Muscle of arm (tissue), 1 donor: ENCODE measurements at regions not wholly inside any gene's neighbourhood (a gene's known extent, or its start where the extent isn't known, plus 50 kb on each side); places are given as distances from the start of the nearest gene placed in this dataset.

Source experiments
- DNase-seq: peaks from one replicate; pipeline ENCODE4 v3.0.0-alpha.2; 2013

DNA sequence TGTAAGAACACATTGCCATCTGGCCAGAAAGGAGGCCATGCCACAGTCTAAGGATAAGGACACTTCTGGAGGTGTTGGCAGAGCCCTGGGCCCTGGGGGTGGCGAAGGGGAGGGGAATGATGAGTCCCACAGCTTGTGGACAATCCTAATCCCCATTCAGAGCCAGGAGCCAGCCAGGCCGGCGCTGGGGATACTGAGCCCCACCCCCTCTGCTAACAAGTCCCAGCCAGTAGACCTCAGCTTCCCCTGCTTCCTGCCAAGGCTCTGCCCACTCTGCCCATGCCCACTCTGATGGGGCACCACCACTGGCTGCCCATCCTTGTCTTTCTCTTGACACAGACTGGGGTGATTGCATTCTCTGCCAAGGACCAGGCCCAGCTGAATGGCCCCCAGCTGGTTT lies 71.9 kb downstream of the NAV1 start:
- DNase-seq: no peak

DNA sequence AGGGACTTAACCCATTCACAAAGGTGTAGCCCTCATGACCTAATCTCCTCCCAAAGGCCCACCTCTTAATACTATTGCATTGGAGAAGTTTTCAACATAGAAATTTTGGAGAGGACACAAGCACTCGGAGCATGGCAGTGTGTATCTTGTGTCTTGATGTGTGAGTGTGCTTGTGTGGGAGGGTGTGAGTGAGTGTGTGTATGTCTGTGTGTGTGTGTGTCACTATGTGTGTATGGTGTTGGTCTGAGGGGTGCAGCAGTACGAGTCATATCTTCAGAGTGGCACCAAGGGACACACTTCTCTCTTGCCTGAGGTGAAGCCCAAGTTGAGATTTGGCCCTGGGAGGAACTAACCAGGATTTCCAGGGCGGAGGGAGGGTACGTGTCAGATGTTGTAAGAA lies 73.7 kb downstream of the NAV1 start:
- no peak for DNase-seq

DNA sequence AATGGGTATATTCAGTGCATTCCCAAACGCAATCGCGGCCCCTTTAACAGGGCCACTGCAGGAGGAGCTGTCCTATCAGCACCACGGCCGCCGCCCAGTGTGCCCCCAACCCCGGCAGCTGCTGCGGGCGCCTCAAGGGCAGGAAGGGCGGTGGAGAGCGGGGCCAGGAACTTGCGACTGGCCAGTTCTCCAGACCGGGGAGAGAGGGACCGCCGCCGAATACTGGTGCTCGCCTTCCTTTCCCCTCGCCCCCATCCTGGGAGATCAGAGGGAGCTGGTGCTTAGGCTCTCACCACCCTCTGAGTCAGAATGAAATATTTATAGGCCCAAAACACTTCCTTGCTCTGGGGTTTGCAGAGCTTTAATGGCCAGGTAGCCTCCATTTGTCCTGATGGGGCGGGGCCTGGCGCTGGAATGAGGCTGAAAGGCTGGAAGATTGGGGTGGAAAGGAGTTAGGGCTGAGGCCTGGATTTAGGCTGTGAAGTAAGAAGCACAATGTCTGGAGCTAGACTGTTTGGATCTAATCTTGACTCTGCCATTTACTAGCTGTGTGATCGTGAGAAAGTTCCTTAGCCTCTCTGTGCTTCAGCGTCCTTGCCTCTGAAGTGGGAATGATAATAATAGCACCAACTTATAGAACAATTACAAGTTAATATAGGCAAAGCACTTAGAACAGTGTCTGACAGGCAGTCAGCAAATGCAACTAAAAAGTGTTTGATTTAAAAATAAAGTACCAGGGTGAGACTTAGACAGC lies 75.5 kb downstream of the NAV1 start:
- no peak for DNase-seq

GRCh38 chr1:201617157-201617556 lies 78.2 kb downstream of the NAV1 start:
- DNase-seq: no peak

GRCh38 chr1:201618389-201618788 lies 79.5 kb downstream of the NAV1 start:
- no peak for DNase-seq

GRCh38 chr1:201618905-201619304 lies 80.0 kb downstream of the NAV1 start:
- DNase-seq: no peak

GRCh38 chr1:201619513-201619912 lies 80.6 kb downstream of the NAV1 start:
- DNase-seq: no peak

DNA sequence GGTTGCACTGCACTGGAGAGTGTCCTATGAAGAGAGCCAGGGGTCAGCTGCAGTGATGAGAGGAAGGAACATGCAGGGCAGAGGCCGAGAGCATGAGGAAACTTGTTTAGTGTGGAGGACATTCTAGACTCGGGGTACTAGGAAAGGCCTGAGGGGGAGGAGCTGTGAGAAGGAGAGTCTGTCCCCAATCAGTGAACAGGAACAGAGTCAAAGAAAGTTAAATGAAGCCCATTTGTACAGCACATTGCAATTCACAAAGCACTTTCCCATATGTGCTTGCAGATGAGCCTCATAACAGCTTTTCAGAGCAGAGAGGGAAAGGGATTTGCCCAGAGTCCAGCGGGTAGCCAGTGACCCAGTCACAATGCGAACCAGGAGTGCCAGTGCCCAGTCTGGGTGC lies 83.4 kb downstream of the NAV1 start:
- DNase-seq: no peak

GRCh38 chr1:201622824-201623223 lies 83.9 kb downstream of the NAV1 start:
- no peak for DNase-seq

GRCh38 chr1:201624741-201625225 lies 85.9 kb downstream of the NAV1 start:
- no peak for DNase-seq

GRCh38 chr1:201625226-201625761 lies 86.4 kb downstream of the NAV1 start:
- no peak for DNase-seq

GRCh38 chr1:201625851-201626251 lies 86.9 kb downstream of the NAV1 start:
- DNase-seq: no peak

GRCh38 chr1:201626629-201627275 lies 87.8 kb downstream of the NAV1 start:
- DNase-seq: no peak

DNA sequence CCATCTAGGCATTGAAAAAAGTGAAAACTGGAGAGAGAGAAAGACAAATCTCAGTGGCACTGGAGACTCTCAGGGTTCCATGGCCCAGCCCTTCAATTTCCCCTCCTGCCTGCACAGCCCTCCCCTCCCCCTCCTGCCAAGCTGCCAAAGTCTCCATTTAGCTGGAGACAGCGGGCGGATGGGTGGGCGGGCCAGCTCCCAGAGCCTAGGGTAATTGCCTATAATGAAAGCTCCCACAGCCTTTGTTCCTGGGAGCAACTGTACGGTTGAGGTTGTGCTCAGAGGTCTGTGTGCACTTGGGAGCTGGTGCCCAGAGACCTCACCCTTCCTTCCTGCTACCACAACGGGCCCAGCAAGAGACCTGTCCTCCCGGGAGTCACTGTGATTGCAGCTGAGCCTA lies 89.6 kb downstream of the NAV1 start:
- no peak for DNase-seq

- DNase-seq: no peak
Measured at GRCh38 chr1:201630582-201630981, 91.7 kb downstream of the NAV1 start.

GRCh38 chr1:201631037-201631436 lies 92.1 kb downstream of the NAV1 start:
- no peak for DNase-seq

- no peak for DNase-seq
Measured at GRCh38 chr1:201632364-201632952, 93.5 kb downstream of the NAV1 start.

DNA sequence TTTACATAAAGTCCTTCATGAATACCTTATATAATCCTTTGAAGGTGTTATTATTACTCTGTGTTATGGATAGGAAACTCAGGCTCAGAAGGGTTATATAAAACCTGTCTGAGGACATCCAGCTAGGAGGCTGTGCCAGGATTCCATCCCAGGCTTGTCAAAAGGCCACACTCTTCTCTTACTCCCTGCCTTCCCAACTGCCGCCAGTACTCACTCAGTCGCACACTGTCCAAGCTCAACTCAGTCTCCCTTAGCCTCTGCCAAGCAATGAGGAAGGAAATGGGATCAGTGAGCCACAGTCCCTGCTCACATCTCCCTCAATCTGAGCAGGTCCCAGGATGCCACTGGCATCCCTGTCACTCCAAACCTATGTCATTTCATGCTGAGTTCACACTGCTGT lies 94.4 kb downstream of the NAV1 start:
- DNase-seq: no peak

- DNase-seq: no peak
Measured at GRCh38 chr1:201633811-201634210, 94.9 kb downstream of the NAV1 start.

DNA sequence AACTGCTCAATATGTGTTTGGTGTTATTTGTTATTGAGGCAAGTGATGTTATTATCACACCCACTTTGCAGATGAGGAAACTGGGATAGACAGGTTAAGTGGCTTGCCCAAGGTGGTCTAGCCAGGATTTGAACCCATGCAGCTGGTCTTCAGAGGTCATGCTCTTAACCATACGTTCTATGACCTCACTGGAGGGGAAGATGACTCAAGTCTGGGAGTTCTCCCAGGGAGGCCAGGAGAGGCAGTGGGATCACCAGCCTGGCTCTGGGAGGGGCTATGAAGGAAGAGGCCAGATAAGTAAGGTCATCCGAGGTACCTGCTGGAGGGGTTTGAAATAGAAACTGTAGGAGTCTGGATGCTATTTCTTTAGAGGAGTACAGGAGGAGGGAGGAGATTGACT lies 95.3 kb downstream of the NAV1 start:
- DNase-seq: no peak

DNA sequence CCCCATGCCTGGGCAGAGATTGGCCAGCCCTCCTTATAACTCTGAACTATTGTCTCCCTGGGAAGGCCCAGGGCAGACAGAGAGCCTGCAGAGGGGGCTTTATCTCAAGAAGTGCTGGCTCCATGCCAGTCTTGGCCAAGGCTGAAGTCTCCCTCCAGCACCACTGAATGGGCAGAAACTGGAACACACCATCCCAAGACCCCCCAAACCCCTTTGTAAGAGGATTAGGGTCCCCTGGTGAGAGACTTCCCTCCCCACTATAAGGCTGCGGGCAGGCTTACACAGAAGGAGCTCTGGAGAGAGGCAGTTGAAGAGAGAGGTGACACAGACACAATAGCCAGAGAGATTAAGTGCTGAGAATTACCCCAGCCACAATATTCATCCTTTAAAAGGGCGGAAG lies 97.2 kb downstream of the NAV1 start:
- DNase-seq: no peak

DNA sequence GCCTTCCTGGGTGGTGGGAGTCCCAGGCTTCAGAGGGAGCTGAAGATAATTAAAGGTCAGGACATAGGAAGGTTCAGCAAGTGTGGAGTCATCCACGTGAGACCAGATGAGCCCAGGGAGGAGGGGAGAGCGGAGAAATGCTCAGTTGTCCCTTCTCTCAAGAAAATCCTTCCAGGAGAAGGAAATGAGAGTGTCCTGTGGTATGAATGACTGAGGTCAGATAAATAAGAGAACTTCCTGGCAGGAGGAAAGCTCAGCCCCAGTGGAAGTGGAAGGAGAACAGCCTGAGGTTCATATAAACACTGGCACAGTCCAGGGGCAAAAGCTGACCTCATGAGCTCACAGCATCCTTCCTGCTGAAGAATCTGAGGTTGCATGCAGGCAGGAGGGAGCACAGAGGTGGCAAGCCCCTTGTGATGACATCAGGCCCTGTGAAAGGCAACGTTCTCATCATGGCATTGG lies 97.6 kb downstream of the NAV1 start:
- no peak for DNase-seq
